Stimulated activated CD4-positive, alpha-beta T cell treated with anti-CD3 and anti-CD28 coated beads, TNF-alpha, amount 100 ng/mL, for 24 hours (primary cell): ENCODE measurements at regions not wholly inside any gene's neighbourhood (a gene's known extent, or its start where the extent isn't known, plus 50 kb on each side); places are given as distances from the start of the nearest gene placed in this dataset.
"Not testable (repeated sequence)": the region's sequence is repeated elsewhere in the genome, so short reads cannot be mapped to it uniquely, and the experiment has no call there.

Experiments used
- DNase-seq, 3 experiments: peaks; one replicate each; pipeline ENCODE4 v3.0.0-alpha.2; 2020; ENCODE audit warnings: low read depth in 3 of 3

GRCh38 chr7:150046290-150047194 is 172.8 kb downstream of the ATP6V0E2 start:
- DNase-seq: not testable (repeated sequence)

- DNase-seq: peak in 1 of 3 experiments; percentile 2
Measured at GRCh38 chr7:150047329-150047728, 173.6 kb downstream of the ATP6V0E2 start.

GRCh38 chr7:150047772-150048171 is 174.0 kb downstream of the ATP6V0E2 start:
- DNase-seq: peak in 1 of 3 experiments; percentile 10

GRCh38 chr7:150048244-150049011 is 174.7 kb downstream of the ATP6V0E2 start:
- not testable (repeated sequence) for DNase-seq

- peak in 1 of 3 experiments; percentile 7 for DNase-seq
Measured at GRCh38 chr7:150049012-150049655, 175.4 kb downstream of the ATP6V0E2 start.

- DNase-seq: not testable (repeated sequence)
Measured at GRCh38 chr7:150053396-150053795, 179.6 kb downstream of the ATP6V0E2 start.

GRCh38 chr7:150054242-150054641 is 180.5 kb downstream of the ATP6V0E2 start:
- DNase-seq: not testable (repeated sequence)

GRCh38 chr7:150060259-150061221 is 186.8 kb downstream of the ATP6V0E2 start:
- DNase-seq: peak; percentile 76 to 89 (median 83)

GRCh38 chr7:150063195-150063594 is 189.4 kb downstream of the ATP6V0E2 start:
- not testable (repeated sequence) for DNase-seq

- DNase-seq: not testable (repeated sequence)
Measured at GRCh38 chr7:150069555-150070313, 196.0 kb downstream of the ATP6V0E2 start.

GRCh38 chr7:150077543-150077942 is 203.8 kb downstream of the ATP6V0E2 start:
- not testable (repeated sequence) for DNase-seq

- not testable (repeated sequence) for DNase-seq
Measured at GRCh38 chr7:150081865-150082264, 208.1 kb downstream of the ATP6V0E2 start.

GRCh38 chr7:150084724-150085123 is 211.0 kb downstream of the ATP6V0E2 start:
- DNase-seq: not testable (repeated sequence)

GRCh38 chr7:150087478-150087877 is 213.7 kb downstream of the ATP6V0E2 start:
- DNase-seq: not testable (repeated sequence)

- not testable (repeated sequence) for DNase-seq
Measured at GRCh38 chr7:150089139-150089538, 215.4 kb downstream of the ATP6V0E2 start.

GRCh38 chr7:150090776-150091175 is 217.0 kb downstream of the ATP6V0E2 start:
- DNase-seq: not testable (repeated sequence)

GRCh38 chr7:150093897-150094296 is 220.1 kb downstream of the ATP6V0E2 start:
- not testable (repeated sequence) for DNase-seq

GRCh38 chr7:150096213-150096994 is 222.6 kb downstream of the ATP6V0E2 start:
- DNase-seq: not testable (repeated sequence)

GRCh38 chr7:150098592-150098991 is 224.6 kb upstream of the LRRC61 start:
- not testable (repeated sequence) for DNase-seq
